ENCODE measurements at regions not wholly inside any gene's neighbourhood (a gene's known extent, or its start where the extent isn't known, plus 50 kb on each side); places are given as distances from the start of the nearest gene placed in this dataset.

- no peak for DNase-seq (ENCODE audit: extremely low read depth, insufficient read length)
- H3K27me3 ChIP-seq (replicated peaks; ENCODE audit: control insufficient read depth, insufficient read depth, low read length) = no peaks in the 10 kb centered on the region
- no peak for TF ChIP-seq CTCF (IDR thresholded peaks at IDR 0.05; ENCODE audit: insufficient read depth, low read length, poor library complexity, severe bottlenecking)
- no peak overlapping the region for H3K4me3 ChIP-seq (replicated peaks; ENCODE audit: low read depth, low read length)
- no peaks in the 10 kb centered on the region for H3K36me3 ChIP-seq (ENCODE audit: control insufficient read depth, insufficient read depth, low read length)
These were observed 222.3 kb upstream of the TMC3 start for GRCh38 chr15:81596159-81596865.

- TF ChIP-seq CTCF (IDR thresholded peaks at IDR 0.05; ENCODE audit: insufficient read depth, low read length, poor library complexity, severe bottlenecking) = no peak
- no peak for DNase-seq (ENCODE audit: extremely low read depth, insufficient read length)
- Histone ChIP-seq H3K4me3 (replicated peaks; ENCODE audit: low read depth, low read length) (no peak overlapping the region), H3K27me3 (replicated peaks; ENCODE audit: control insufficient read depth, insufficient read depth, low read length) (no peaks in the 10 kb centered on the region), H3K36me3 (ENCODE audit: control insufficient read depth, insufficient read depth, low read length) (no peaks in the 10 kb centered on the region)
These were observed 221.7 kb upstream of the TMC3 start for GRCh38 chr15:81595752-81596151.

GRCh38 chr15:81589671-81590070 is 215.7 kb upstream of the TMC3 start:
- no peak for DNase-seq (ENCODE audit: extremely low read depth, insufficient read length)
- no peak for TF ChIP-seq CTCF (IDR thresholded peaks at IDR 0.05; ENCODE audit: insufficient read depth, low read length, poor library complexity, severe bottlenecking)
- Histone ChIP-seq H3K36me3 (ENCODE audit: control insufficient read depth, insufficient read depth, low read length) (no peaks in the 10 kb centered on the region), H3K27me3 (replicated peaks; ENCODE audit: control insufficient read depth, insufficient read depth, low read length) (no peaks in the 10 kb centered on the region), H3K4me3 (replicated peaks; ENCODE audit: low read depth, low read length) (no peak overlapping the region)

- TF ChIP-seq CTCF (IDR thresholded peaks at IDR 0.05; ENCODE audit: insufficient read depth, low read length, poor library complexity, severe bottlenecking) = no peak
- H3K36me3 ChIP-seq (ENCODE audit: control insufficient read depth, insufficient read depth, low read length) = no peaks in the 10 kb centered on the region
- H3K27me3 ChIP-seq (replicated peaks; ENCODE audit: control insufficient read depth, insufficient read depth, low read length) = no peaks in the 10 kb centered on the region; the same call in 1 of the 2 replicates
- DNase-seq (ENCODE audit: extremely low read depth, insufficient read length) = no peak
- H3K4me3 ChIP-seq (replicated peaks; ENCODE audit: low read depth, low read length) = no peak overlapping the region
These were observed 201.6 kb upstream of the TMC3 start for GRCh38 chr15:81575436-81576123.

GRCh38 chr15:81573098-81573746 is 199.2 kb upstream of the TMC3 start:
- Histone ChIP-seq H3K4me3 (replicated peaks; ENCODE audit: low read depth, low read length) (no peak overlapping the region), H3K36me3 (ENCODE audit: control insufficient read depth, insufficient read depth, low read length) (no peaks in the 10 kb centered on the region), H3K27me3 (replicated peaks; ENCODE audit: control insufficient read depth, insufficient read depth, low read length) (no peaks in the 10 kb centered on the region; the same call in 1 of the 2 replicates)
- DNase-seq (ENCODE audit: extremely low read depth, insufficient read length) = no peak
- no peak for TF ChIP-seq CTCF (IDR thresholded peaks at IDR 0.05; ENCODE audit: insufficient read depth, low read length, poor library complexity, severe bottlenecking)

Data from GM06990 (cell line).